Bronchial epithelial cell (primary cell): ENCODE measurements at regions not wholly inside any gene's neighbourhood (a gene's known extent, or its start where the extent isn't known, plus 50 kb on each side); places are given as distances from the start of the nearest gene placed in this dataset.

Experiments
- DNase-seq: peaks from one replicate; pipeline ENCODE4 v3.0.0-alpha.2; 2010; ENCODE audit warnings: low read depth
- FAIRE-seq: peaks from 2 replicates; lab custom pipeline; 2011; peaks lifted over from hg19 to GRCh38; lab: Jason Lieb, UNC
- H3K27me3 ChIP-seq: 2 replicates; pipeline ENCODE4 v1.5.1; 2011; ENCODE audit warnings: low read length; ENCODE audit not compliant: control insufficient read depth, insufficient read depth
- H3K36me3 ChIP-seq: 2 replicates; pipeline ENCODE4 v1.5.1; 2011; ENCODE audit warnings: low read length; ENCODE audit not compliant: control insufficient read depth, insufficient read depth
- H3K4me3 ChIP-seq: 2 replicates; pipeline ENCODE4 v1.5.1; 2011; ENCODE audit warnings: mild to moderate bottlenecking, low read depth, low read length, control low read depth
- TF ChIP-seq, protein P1 (sequence below): IDR thresholded peaks from 2 replicates; pipeline ENCODE4 v1.5.1; 2011; ENCODE audit warnings: mild to moderate bottlenecking, moderate library complexity, low read length, control low read depth, inconsistent platforms; ENCODE audit not compliant: insufficient read depth, severe bottlenecking

GRCh38 chr6:9139746-9140145, 704.4 kb upstream of the SLC35B3 start:
- peak; percentile 70 for DNase-seq

DNA sequence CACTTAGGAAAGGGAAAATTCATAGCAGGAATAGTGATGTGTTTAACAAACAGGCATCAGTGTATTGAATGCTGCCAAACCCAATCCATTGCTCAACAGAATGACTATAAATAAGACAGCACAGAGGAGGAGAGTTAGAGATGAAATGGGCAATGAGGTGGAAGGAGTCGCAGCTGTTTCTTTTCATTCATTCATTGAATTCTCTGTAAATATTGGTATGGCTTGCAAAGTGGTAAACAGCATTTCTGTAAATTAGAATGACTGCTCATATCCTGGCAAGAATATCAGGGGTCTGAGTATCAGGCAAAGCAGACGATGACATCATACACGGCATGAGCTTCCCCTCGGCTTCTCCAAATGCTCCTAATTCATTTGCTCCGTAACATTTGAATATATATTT, 703.6 kb upstream of the SLC35B3 start:
- no peak for FAIRE-seq
- H3K4me3 ChIP-seq: no peak overlapping the region
- no peaks in the 10 kb centered on the region for H3K36me3 ChIP-seq
- H3K27me3 ChIP-seq: no peaks in the 10 kb centered on the region
- TF ChIP-seq, protein P1, sequence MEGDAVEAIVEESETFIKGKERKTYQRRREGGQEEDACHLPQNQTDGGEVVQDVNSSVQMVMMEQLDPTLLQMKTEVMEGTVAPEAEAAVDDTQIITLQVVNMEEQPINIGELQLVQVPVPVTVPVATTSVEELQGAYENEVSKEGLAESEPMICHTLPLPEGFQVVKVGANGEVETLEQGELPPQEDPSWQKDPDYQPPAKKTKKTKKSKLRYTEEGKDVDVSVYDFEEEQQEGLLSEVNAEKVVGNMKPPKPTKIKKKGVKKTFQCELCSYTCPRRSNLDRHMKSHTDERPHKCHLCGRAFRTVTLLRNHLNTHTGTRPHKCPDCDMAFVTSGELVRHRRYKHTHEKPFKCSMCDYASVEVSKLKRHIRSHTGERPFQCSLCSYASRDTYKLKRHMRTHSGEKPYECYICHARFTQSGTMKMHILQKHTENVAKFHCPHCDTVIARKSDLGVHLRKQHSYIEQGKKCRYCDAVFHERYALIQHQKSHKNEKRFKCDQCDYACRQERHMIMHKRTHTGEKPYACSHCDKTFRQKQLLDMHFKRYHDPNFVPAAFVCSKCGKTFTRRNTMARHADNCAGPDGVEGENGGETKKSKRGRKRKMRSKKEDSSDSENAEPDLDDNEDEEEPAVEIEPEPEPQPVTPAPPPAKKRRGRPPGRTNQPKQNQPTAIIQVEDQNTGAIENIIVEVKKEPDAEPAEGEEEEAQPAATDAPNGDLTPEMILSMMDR: no peak
- DNase-seq: no peak

More at GRCh38 chr6:9139746-9140145, 704.4 kb upstream of the SLC35B3 start:
- FAIRE-seq: no peak
- H3K4me3 ChIP-seq: no peak overlapping the region
- TF ChIP-seq, protein P1: no peak
- no peaks in the 10 kb centered on the region for H3K27me3 ChIP-seq
- H3K36me3 ChIP-seq: no peaks in the 10 kb centered on the region

DNA sequence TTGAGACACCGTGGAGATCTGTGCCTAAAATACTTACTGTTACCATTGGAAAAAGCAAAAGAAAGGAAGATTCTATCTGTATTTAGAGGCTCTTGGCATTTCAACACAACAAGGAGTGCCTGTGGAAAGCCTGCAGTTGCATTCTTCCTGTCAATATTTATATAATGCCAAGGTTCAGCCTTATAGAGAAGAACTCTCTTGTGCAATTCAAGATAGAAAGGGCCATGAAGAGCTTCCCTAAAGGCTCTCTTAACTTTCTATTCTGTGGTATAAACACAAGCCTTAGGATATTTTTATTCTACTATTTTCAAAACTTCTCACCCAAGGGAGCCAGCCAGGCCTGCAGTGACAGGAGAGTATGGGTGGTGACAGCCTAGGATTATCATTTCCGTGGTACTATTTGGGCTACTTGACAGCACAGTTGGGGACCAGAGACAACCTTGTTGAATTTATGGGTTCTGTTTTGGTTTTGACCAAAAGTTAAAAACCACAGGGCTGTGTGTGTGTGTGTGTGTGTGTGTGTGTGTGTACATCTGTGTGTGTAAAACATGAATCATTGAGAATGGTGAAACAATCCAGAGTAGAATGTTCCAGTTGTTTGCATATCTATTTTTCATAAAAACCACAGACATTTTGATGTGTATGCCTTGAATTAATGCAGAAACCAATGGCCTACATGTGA, 700.9 kb upstream of the SLC35B3 start:
- no peak overlapping the region for H3K4me3 ChIP-seq
- DNase-seq: peak; percentile 12
- no peaks in the 10 kb centered on the region for H3K27me3 ChIP-seq
- TF ChIP-seq, protein P1: no peak
- no peak for FAIRE-seq
- no peaks in the 10 kb centered on the region for H3K36me3 ChIP-seq

DNA sequence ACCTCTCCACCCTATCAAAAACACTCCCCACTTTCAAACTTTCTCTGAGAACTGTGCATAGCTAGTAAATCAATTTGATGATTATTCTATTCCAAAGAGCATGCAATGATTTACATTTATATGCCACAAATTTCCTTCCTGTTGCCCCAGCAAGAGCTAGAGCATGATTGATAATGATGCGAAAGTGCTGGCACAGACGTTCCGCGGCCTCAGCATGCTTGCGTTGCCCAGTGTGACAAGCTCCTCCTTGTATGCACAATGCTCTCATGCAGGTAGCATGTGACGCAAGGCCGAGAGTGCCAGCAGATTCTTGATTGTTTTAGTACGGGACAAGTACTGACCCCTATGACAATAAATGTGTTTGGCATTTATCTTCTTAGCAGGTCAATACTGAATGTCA, 696.3 kb upstream of the SLC35B3 start:
- H3K27me3 ChIP-seq: no peaks in the 10 kb centered on the region
- H3K36me3 ChIP-seq: no peaks in the 10 kb centered on the region
- FAIRE-seq: no peak
- peak; percentile 42 for DNase-seq
- TF ChIP-seq, protein P1: no peak
- H3K4me3 ChIP-seq: no peak overlapping the region

DNA sequence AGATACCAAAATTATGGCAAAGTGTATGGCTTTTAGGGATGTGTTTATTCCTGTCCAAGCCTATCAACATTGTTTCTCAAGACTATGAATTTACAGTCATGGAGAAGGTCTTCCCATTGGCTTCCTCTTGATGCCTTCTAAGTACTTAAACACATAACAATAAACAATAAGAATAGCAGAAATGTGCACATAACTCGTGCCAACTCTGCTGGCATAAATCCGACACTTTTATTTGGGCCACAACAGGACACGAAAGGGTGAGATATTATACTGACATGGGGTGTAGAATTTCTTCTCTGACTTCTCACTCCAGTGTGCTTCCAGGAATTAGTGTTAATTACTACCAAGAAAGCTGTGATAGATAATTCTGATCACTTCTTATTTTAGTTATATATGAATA, 695.9 kb upstream of the SLC35B3 start:
- no peak overlapping the region for H3K4me3 ChIP-seq
- no peaks in the 10 kb centered on the region for H3K27me3 ChIP-seq
- TF ChIP-seq, protein P1: no peak
- no peaks in the 10 kb centered on the region for H3K36me3 ChIP-seq
- FAIRE-seq (no peak), DNase-seq (no peak)

GRCh38 chr6:9128970-9129369, 693.6 kb upstream of the SLC35B3 start:
- Histone ChIP-seq H3K4me3 (no peak overlapping the region), H3K36me3 (no peaks in the 10 kb centered on the region), H3K27me3 (no peaks in the 10 kb centered on the region)
- TF ChIP-seq, protein P1: no peak
- FAIRE-seq (no peak), DNase-seq (no peak)
